Stimulated activated CD4-positive, alpha-beta T cell treated with anti-CD3 and anti-CD28 coated beads, Interleukin-1b, Interleukin-23, amount 100 ng/mL, for 24 hours (primary cell): ENCODE measurements at regions not wholly inside any gene's neighbourhood (a gene's known extent, or its start where the extent isn't known, plus 50 kb on each side); places are given as distances from the start of the nearest gene placed in this dataset.

ENCODE experiments used
- DNase-seq, 4 experiments: peaks; one replicate each; pipeline ENCODE4 v3.0.0-alpha.2; 2020; ENCODE audit warnings: low read depth in 4 of 4, low spot score in 1 of 4

- no peak for DNase-seq
Observed at GRCh38 chr5:8376478-8376877, 507.5 kb downstream of the MTRR start.

- no peak for DNase-seq
Observed at GRCh38 chr5:8381972-8382371, 513.0 kb downstream of the MTRR start.

GRCh38 chr5:8382456-8382855 lies 513.5 kb downstream of the MTRR start:
- DNase-seq = no peak

GRCh38 chr5:8383616-8384015 lies 514.7 kb downstream of the MTRR start:
- DNase-seq = no peak

GRCh38 chr5:8386719-8387288 lies 517.9 kb downstream of the MTRR start:
- DNase-seq = no peak

- no peak for DNase-seq
Observed at GRCh38 chr5:8391911-8392310, 523.0 kb downstream of the MTRR start.

- DNase-seq = no peak
Observed at GRCh38 chr5:8393240-8393639, 524.3 kb downstream of the MTRR start.

GRCh38 chr5:8394965-8395364 lies 526.0 kb downstream of the MTRR start:
- DNase-seq = no peak

GRCh38 chr5:8396246-8396645 lies 527.3 kb downstream of the MTRR start:
- no peak for DNase-seq

GRCh38 chr5:8396756-8397155 lies 527.8 kb downstream of the MTRR start:
- no peak for DNase-seq

- no peak for DNase-seq
Observed at GRCh38 chr5:8399471-8399870, 530.5 kb downstream of the MTRR start.

GRCh38 chr5:8408258-8408657 lies 539.3 kb downstream of the MTRR start:
- no peak for DNase-seq

- no peak for DNase-seq
Observed at GRCh38 chr5:8410618-8411017, 541.7 kb downstream of the MTRR start.

- DNase-seq = no peak
Observed at GRCh38 chr5:8413975-8414374, 545.0 kb downstream of the MTRR start.

GRCh38 chr5:8417316-8418048 lies 548.5 kb downstream of the MTRR start:
- DNase-seq = no peak

- DNase-seq = no peak
Observed at GRCh38 chr5:8418049-8418426, 549.1 kb downstream of the MTRR start.

GRCh38 chr5:8429778-8430758 lies 561.1 kb downstream of the MTRR start:
- no peak for DNase-seq

- DNase-seq = no peak
Observed at GRCh38 chr5:8434501-8434900, 565.6 kb downstream of the MTRR start.

GRCh38 chr5:8436924-8437323 lies 568.0 kb downstream of the MTRR start:
- no peak for DNase-seq

- no peak for DNase-seq
Observed at GRCh38 chr5:8445139-8445538, 576.2 kb downstream of the MTRR start.

- no peak for DNase-seq
Observed at GRCh38 chr5:8446179-8446578, 577.2 kb downstream of the MTRR start.

- DNase-seq = no peak
Observed at GRCh38 chr5:8456846-8457186, 587.9 kb downstream of the MTRR start.
